OCI-LY7 (cell line): ENCODE measurements at regions not wholly inside any gene's neighbourhood (a gene's known extent, or its start where the extent isn't known, plus 50 kb on each side); places are given as distances from the start of the nearest gene placed in this dataset.

Experiments
- EZH2phosphoT487 ChIP-seq: fragments of 200-600 bp; sonication (generic); IDR thresholded peaks from 2 replicates; pipeline ENCODE4 v1.6.1; 2018; ENCODE audit warnings: low read depth, borderline replicate concordance, mild to moderate bottlenecking, mixed run types, antibody characterized with exemption, low read length, moderate library complexity, mixed read lengths
- TF ChIP-seq, protein P1 (sequence below): fragments of 200-600 bp; sonication (generic); conservative IDR thresholded peaks from 2 replicates; pipeline ENCODE4 v1.5.1; 2014; ENCODE audit warnings: mild to moderate bottlenecking, antibody characterized with exemption, low read length, moderate library complexity, mixed read lengths

DNA sequence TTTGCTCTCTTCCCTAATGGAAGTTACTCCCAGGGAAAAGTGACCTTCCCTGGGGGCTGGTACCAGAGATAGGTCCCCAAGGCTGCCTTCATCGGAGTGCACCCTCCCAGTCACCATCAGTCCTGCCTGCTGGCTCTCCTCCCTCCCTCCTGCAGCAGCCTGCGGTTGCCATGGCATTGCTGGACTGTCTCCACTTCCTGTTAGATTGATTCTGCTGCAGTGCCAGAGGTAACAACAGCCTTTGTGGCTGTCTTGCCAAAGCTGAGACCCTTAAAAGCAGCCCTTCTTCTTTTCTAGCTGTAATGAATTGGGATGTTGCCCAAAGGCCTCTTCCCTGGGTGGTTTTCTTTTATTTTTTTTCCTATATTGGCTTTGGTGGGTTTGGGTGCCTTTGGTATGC is 78.1 kb upstream of the PRLR start:
- TF ChIP-seq, protein P1, sequence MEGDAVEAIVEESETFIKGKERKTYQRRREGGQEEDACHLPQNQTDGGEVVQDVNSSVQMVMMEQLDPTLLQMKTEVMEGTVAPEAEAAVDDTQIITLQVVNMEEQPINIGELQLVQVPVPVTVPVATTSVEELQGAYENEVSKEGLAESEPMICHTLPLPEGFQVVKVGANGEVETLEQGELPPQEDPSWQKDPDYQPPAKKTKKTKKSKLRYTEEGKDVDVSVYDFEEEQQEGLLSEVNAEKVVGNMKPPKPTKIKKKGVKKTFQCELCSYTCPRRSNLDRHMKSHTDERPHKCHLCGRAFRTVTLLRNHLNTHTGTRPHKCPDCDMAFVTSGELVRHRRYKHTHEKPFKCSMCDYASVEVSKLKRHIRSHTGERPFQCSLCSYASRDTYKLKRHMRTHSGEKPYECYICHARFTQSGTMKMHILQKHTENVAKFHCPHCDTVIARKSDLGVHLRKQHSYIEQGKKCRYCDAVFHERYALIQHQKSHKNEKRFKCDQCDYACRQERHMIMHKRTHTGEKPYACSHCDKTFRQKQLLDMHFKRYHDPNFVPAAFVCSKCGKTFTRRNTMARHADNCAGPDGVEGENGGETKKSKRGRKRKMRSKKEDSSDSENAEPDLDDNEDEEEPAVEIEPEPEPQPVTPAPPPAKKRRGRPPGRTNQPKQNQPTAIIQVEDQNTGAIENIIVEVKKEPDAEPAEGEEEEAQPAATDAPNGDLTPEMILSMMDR, result no peak
- no peak for TF ChIP-seq EZH2phosphoT487
